ENCODE measurements at regions not wholly inside any gene's neighbourhood (a gene's known extent, or its start where the extent isn't known, plus 50 kb on each side); places are given as distances from the start of the nearest gene placed in this dataset.

- ChIA-PET CTCF (no interaction called here), POLR2A (no interaction called here)
- H3K4me1 ChIP-seq (ENCODE audit: control insufficient read depth, extremely low read depth, insufficient read depth, low read length), result no peaks in the 10 kb centered on the region
- intact Hi-C loops (cut with micrococcal nuclease) (no loop called here), dilution Hi-C loops (cut with MboI; ENCODE audit: extremely low pct_ligation_motif_present, low sequenced_read_pairs) (no loop called here)
- no peaks in the 10 kb centered on the region for H3K36me3 ChIP-seq (ENCODE audit: control insufficient read depth in 2 of 2, extremely low read depth in 1 of 2, insufficient read depth in 2 of 2, low read length in 2 of 2)
- H4K20me1 ChIP-seq (replicated peaks; ENCODE audit: control insufficient read depth, extremely low read depth, insufficient read depth, low read length), result no peaks in the 10 kb centered on the region
- no peak overlapping the region for H2AFZ ChIP-seq (ENCODE audit: low read depth, low read length)
- TF ChIP-seq FOS (IDR thresholded peaks at IDR 0.05; ENCODE audit: borderline replicate concordance, insufficient read depth, low read length), result no peak
- TF ChIP-seq POLR2A (IDR thresholded peaks at IDR 0.05; ENCODE audit: low read depth, low read length), result no peak
- TF ChIP-seq, protein P1, sequence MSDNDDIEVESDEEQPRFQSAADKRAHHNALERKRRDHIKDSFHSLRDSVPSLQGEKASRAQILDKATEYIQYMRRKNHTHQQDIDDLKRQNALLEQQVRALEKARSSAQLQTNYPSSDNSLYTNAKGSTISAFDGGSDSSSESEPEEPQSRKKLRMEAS (IDR thresholded peaks at IDR 0.05; ENCODE audit: insufficient read depth, insufficient read length), result no peak
- TF ChIP-seq POLR2AphosphoS5 (IDR thresholded peaks at IDR 0.05; ENCODE audit: insufficient read depth, low read depth, low read length), result no peak
- no peak for TF ChIP-seq JUN (IDR thresholded peaks at IDR 0.05; ENCODE audit: borderline replicate concordance, insufficient read depth, insufficient read length, low read depth)
- TF ChIP-seq EZH2 (IDR thresholded peaks at IDR 0.05; ENCODE audit: borderline replicate concordance, low read depth, low read length, severe bottlenecking), result no peak
- TF ChIP-seq MYC (IDR thresholded peaks at IDR 0.05; ENCODE audit: low read depth, low read length), result no peak
- TF ChIP-seq GATA2 (IDR thresholded peaks at IDR 0.05; ENCODE audit: insufficient read depth, insufficient read length, low read depth, low read length), result no peak
- TF ChIP-seq, protein P2, sequence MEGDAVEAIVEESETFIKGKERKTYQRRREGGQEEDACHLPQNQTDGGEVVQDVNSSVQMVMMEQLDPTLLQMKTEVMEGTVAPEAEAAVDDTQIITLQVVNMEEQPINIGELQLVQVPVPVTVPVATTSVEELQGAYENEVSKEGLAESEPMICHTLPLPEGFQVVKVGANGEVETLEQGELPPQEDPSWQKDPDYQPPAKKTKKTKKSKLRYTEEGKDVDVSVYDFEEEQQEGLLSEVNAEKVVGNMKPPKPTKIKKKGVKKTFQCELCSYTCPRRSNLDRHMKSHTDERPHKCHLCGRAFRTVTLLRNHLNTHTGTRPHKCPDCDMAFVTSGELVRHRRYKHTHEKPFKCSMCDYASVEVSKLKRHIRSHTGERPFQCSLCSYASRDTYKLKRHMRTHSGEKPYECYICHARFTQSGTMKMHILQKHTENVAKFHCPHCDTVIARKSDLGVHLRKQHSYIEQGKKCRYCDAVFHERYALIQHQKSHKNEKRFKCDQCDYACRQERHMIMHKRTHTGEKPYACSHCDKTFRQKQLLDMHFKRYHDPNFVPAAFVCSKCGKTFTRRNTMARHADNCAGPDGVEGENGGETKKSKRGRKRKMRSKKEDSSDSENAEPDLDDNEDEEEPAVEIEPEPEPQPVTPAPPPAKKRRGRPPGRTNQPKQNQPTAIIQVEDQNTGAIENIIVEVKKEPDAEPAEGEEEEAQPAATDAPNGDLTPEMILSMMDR (IDR thresholded peaks at IDR 0.05; ENCODE audit: extremely low read depth in 1 of 2, insufficient read depth in 1 of 2, low read depth in 1 of 2, low read length in 2 of 2), result no peak
- FAIRE-seq (no peak), DNase-seq (ENCODE audit: low read depth, low spot score) (no peak)
- no peak overlapping the region for H3K27ac ChIP-seq (ENCODE audit: insufficient read depth, low read depth, low read length)
- no peaks in the 10 kb centered on the region for H3K9me1 ChIP-seq (replicated peaks; ENCODE audit: control insufficient read depth, extremely low read depth, insufficient read depth, low read length)
- H3K9me3 ChIP-seq (replicated peaks; ENCODE audit: control insufficient read depth, insufficient read depth, low read length), result peaks cover 3% of the 10 kb centered on the region
- BruUV-seq (replicated peaks), result no TSS peak
- H3K79me2 ChIP-seq (ENCODE audit: control insufficient read depth, insufficient read depth, low read length), result no peaks in the 10 kb centered on the region
- H3K4me3 ChIP-seq (replicated peaks in 1 of 3; ENCODE audit: insufficient read depth in 1 of 3, low read depth in 1 of 3, low read length in 3 of 3), result no peak overlapping the region
- H3K4me2 ChIP-seq (ENCODE audit: insufficient read depth, low read length), result no peak overlapping the region
- H3K27me3 ChIP-seq (ENCODE audit: control insufficient read depth in 2 of 2, insufficient read depth in 2 of 2, low read length in 2 of 2), result no peaks in the 10 kb centered on the region
- no peak overlapping the region for H3K9ac ChIP-seq (replicated peaks; ENCODE audit: extremely low read depth, insufficient read depth, low read length)
These were observed 438.8 kb upstream of the EYS start for GRCh38 chr6:66145867-66146266.

Measured in endothelial cell of umbilical vein (primary cell).